GM12873 (cell line): ENCODE measurements at regions not wholly inside any gene's neighbourhood (a gene's known extent, or its start where the extent isn't known, plus 50 kb on each side); places are given as distances from the start of the nearest gene placed in this dataset.

Source experiments
- TF ChIP-seq, protein P1 (sequence below): IDR thresholded peaks from 2 replicates; pipeline ENCODE4 v1.5.1; 2012; ENCODE audit warnings: low read depth, mild to moderate bottlenecking, moderate library complexity, low read length, control low read depth; ENCODE audit not compliant: insufficient read depth; ENCODE audit errors: missing control alignments

DNA sequence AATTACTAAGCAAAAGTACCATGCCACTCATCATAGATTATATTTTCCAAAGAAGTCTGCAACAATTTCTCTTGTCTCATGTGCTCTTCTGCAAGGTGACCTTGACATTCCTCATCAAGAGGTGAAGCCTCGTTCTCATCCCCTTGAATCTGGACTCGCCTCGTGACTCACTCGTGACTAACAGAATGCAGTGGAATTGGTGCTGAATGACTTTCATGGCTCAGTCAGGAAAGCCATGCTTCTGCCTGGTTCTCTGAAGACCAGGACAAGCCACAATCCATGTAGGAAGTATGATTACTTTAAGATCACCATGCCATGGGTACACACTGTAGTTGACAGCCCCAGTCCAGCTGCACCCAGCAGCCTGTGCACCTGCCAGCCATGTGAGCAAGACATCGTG lies 335.8 kb downstream of the GADD45G start:
- TF ChIP-seq, protein P1, sequence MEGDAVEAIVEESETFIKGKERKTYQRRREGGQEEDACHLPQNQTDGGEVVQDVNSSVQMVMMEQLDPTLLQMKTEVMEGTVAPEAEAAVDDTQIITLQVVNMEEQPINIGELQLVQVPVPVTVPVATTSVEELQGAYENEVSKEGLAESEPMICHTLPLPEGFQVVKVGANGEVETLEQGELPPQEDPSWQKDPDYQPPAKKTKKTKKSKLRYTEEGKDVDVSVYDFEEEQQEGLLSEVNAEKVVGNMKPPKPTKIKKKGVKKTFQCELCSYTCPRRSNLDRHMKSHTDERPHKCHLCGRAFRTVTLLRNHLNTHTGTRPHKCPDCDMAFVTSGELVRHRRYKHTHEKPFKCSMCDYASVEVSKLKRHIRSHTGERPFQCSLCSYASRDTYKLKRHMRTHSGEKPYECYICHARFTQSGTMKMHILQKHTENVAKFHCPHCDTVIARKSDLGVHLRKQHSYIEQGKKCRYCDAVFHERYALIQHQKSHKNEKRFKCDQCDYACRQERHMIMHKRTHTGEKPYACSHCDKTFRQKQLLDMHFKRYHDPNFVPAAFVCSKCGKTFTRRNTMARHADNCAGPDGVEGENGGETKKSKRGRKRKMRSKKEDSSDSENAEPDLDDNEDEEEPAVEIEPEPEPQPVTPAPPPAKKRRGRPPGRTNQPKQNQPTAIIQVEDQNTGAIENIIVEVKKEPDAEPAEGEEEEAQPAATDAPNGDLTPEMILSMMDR = no peak

DNA sequence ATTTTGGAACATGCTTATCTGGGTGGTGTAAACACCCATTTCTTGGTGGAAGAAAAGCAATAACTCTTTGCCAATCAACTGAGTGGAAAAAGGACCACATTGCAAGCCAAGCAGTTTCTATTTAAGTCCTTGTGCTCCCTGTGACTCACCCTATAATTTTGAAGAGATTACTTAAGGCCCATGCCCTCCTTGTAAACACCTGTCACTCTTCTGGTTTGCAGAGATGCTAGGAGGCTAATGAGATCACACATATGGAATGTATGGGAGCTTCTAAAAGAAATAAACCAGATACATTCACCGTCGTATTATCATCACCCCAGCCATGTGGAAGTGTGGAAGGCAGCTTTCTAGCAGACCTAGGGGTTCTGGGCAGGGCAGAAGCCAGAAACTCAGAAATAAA lies 337.1 kb downstream of the GADD45G start:
- TF ChIP-seq, protein P1 = no peak

DNA sequence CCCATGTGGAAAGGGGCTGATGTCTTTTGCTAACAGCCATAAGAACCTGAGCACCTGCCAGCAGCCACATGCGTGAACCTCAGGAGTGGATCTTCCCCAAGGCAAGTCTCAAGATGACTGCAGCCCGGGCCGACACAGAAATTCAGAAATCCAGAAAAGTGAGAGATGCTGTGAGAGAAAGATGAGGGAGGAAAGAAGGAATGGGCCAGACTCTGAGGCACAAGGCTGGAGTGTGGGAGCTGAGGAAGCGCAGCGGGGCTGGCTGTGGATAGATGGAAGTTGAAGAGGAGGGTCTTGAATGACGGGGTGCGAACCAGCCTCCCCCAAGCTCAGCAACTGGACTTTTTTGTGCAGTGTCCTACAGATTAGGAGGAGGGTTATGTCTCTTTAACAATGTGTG lies 337.8 kb downstream of the GADD45G start:
- TF ChIP-seq, protein P1 = no peak

DNA sequence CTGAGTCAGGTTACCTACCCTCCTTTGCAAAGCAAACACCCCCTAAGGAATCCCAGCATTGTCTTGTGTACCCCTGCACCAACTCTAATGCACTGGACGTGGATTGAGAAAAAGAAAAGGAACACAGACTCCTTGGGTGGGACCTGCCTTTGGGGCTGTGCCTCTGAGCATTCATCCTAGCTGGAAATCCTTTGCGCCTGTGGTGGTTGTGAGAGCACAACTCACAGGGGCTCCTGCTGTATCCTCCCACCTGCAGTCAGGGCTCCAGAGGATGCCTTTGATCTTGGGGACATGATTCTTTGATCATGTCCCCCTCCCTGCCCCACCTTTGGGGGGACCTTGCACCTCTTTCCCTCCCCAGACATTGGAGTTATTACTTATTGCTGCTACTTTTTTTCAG lies 338.5 kb downstream of the GADD45G start:
- TF ChIP-seq, protein P1 = no peak

DNA sequence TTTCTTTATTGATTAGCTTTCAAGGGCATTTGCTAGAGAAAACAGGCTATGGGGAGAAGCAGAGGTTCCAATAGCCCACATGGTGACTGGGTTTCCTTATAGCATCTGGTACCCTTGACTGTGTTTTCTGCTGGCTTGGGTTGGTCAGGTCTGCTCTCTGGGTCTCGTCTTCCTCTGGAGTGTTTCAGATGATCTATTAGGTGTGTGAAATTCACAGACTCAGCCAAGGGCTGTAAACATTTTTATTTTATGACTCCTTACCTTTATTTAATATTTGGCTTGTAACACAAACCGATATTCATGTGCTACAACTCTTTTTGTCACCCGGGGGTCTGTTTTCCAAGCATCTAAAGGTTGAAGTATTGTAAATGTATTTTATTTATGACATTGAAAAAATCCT lies 338.9 kb downstream of the GADD45G start:
- TF ChIP-seq, protein P1 = no peak

DNA sequence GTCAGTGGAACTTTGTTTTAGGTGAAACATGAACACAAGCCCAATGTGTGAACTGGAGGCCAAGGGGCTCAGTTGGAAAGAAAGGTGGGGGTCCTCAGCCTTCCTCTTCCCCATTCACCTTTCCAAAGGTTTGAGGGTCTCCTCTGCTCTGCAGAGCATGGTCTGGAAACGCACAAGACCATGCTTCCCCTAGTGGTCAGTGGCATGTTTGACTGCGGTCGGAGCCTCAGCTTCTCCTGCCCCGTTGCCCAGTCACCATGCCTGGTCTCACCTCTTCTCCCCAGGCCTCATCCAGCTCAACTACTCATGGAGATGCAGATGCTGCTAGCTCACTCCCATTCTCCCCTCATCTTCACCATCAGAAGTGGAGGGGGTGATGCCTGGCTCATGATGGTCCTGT lies 340.3 kb downstream of the GADD45G start:
- TF ChIP-seq, protein P1 = peak; percentile 38

DNA sequence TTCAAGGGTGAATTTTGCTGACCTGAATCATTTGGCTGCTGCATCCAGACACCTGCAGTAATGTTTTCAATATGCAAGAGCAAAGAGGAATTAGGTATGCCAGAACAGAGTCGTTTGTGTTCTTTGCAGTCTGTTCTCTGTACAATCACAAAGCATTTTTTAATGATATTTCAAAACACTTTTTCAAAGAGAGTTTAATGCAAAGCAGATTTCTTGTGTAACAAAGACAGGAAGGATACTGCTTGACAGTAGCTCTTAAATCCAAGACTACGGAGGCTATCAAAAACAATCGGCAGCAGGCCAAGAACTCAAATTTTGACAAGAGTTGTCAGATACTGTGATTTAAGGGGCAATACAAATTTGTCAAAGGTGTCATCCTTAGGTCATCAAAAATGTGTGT lies 341.9 kb downstream of the GADD45G start:
- TF ChIP-seq, protein P1 = no peak
